GOT3 (cell line): ENCODE measurements at regions not wholly inside any gene's neighbourhood (a gene's known extent, or its start where the extent isn't known, plus 50 kb on each side); places are given as distances from the start of the nearest gene placed in this dataset.
"Not testable (repeated sequence)": the region's sequence is repeated elsewhere in the genome, so short reads cannot be mapped to it uniquely, and the experiment has no call there.

Source experiments
- DNase-seq: peaks from one replicate; lab custom pipeline; 2025; ENCODE audit warnings: mixed read lengths; lab: John Stamatoyannopoulos, UW

DNA sequence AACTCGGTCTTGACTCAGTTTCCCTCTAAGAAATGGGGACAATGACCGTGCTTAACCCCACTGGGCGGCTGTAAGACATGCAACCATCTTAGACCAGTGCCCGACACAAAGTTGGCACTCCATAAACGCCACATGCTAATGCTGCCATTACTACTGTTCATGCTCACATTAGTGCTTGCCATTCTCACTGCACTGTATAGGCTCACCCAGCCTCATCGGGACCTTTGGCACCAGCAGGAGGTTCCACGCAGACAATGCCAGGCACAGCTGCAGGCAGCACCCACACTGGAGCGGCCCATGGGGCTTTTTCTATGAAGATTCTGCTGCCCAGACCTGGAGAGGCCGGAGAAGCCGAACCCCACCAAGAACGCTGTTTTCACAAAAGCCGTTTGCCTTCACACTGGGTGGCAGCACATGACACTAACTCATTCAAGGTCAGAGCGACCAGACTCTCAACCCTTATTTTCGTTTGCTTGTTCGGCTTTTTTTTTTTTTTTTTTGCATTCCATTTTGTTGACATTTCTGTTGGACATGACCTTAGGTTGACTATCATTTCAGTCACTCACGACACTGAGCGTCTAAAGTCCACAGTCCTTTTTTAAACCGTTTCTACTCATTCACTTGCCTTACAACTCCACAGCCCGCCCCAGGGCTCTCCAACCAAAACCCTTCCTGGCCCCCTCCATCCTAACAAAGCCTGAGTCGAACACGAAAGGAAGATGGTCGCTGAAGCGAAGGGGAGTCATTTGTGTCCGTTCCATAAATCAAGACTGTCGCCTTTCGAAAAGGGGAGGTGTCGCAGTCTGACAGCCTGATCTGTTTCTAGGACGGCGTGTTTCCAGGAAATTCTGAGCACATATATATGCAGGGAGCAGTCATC is 124.4 kb upstream of the RNF32 start:
- DNase-seq: no peak

DNA sequence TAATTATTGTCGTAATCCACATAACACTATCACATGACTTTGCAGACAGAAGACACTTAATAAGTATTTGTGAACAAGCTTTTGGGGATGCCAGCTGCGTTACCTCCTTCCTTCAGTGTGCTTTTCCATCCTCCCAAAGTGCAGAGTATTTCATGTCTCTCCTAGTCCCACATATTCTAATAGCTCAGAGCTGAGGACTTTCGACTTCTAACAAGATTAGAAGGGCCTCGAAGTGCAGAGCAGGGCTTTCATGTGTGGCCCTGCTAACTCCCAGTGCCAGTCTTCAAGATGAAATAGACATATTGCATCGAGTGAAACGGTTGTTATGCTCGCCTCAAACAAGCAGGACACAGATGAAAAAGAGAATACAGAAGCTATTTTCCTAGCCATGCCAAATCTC is 125.7 kb upstream of the RNF32 start:
- no peak for DNase-seq

DNA sequence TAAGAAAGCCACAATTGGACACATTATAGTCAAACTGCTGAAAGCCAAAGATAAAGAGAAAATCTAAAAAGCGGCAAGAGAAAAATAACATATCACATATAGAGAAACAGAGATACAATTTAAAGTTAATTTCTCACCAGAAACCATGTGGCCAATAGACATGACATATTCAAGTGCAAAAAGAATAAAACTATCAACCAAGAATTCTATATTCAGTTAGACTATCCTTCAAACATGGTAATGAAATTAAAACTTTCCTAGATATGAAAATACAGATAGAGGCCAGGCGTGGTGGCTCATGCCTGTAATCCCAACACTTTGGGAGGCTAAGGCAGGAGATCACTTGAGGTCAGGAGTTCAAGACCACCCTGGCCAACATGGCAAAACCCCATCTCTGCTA is 129.1 kb upstream of the RNF32 start:
- no peak for DNase-seq

DNA sequence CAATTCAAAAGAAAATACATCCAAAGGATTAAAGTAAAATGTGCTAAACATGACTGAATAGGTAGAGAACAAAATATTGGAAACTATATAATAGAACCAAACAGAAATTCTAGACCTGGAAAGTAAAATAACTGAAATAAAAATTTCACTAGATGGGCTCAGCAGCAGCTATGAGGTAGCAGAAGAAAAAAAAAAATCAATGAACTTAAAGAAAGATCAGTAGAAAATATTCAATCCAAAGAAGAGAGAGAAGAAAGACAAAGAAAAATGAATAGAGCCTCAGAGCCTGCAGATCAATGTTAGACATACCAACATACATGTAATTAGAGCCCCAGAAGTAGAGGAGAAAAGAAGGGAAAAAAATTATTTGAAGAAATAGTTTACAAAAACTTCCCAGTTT is 129.6 kb upstream of the RNF32 start:
- DNase-seq: no peak

DNA sequence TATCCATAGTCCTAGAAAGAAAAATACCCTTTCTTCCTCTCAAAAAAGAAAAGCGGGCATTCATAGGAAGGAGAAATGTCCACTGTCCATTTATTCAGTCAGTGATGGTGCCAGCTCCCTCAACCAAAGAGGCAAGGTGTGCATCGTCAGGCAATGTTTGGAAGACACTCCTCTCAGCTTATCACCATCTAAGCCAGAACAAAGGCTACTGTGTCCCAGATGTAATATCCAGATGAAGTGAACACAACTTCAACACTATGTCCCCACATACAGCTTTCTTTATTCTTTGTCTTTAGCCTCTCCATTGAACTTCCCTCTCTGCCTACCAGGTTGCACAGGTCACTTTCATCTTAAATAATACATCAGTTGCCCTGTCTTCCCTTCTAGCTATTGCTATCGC is 131.4 kb upstream of the RNF32 start:
- DNase-seq: no peak

DNA sequence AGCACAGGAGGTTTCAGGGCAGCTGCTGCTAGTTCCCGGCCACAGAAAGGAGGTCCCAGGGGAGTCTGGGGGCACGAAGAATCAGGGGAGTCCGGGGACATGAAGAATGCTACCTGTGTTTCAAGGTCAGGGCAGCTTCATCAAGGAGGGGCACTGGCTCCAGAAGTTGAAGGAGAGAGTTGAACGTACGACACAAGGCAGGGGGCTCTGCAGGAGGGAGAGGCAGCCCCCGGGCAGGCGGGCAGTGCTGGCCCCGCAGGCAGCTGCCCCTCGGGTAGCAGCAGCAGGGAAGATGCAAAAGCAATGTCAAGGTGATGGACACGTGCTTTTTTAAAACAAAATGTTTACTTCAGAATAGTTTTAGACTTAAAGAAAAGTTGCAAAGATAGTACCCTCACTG is 134.7 kb upstream of the RNF32 start:
- DNase-seq: no peak

DNA sequence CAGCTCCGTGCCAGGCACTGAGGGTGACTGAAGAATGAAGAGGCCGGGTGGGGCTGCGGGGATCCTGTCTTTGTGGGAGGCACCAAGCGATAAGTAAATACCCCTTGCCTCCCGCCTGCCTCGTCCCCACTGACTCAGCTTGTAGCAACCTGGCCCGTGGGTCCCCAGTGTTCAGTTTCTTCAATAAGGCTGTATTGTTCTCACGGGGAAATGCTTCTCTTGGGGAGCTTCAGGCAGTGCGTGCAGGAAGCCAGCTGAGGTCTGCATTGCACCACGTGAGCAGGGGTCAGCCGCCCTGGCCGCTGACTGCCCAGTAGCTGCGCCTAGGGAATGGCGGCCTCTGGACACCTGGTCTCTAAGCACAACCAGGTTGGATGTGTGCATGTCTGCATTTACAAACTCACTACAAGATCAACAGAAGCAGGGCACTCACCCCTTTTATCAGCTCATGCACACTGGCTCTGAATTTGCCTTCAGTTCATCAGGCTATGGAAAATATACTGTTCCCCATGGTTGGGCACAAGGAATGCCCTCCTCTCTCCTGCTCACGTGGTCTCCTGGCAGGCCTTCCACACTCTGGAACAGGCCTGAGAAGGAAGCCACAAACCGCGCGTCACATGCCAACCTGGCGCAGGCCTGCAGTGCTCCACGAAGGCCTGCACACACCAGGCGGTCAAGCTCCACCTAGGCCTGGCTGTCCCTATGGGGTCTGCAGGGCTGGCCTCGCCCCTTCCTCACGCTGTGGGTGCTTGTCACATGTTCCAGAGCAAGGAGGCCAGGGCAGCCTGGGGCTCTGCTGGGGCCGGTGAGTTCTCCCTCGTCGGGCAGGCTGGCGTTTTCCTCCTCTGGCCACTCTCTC is 135.7 kb upstream of the RNF32 start:
- DNase-seq: no peak

DNA sequence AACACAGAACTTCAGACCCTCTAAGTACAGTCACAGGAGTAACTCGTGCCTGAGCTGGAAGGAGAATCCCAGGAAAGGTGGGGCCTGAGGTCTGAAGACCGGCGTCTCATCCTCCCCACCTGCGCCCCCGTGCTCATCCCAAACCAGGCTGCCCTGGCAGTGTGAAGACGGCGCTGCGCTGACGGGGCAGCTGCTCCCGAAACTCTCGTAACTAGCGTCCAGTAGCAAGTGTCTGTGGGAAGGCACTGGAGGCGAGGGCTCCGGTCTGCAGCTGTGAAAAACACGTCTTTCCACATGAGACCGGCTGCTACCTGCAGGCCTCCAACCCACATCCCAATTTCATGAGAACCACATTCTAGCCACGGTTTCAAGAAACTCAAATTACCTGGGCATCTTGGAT is 136.6 kb upstream of the RNF32 start:
- DNase-seq: no peak

DNA sequence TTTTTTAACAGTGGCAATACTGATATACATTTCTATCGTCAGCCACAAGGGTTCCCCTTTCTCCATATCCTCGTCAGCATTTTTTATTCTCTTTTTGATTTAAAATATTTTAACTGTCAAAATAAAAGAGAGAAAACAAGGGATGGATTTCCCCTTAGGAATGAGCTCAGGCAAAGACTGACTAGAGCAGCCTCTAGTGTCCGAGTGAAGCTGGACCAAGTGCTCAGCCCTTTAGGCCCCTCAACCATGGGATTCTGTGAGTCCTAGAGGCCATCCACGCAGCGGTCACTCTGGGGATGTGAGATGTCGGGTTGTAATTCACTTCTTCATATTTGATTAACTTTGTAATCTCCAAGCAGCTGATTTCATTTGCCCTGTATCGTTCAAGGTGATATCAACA is 137.4 kb upstream of the RNF32 start:
- no peak for DNase-seq

DNA sequence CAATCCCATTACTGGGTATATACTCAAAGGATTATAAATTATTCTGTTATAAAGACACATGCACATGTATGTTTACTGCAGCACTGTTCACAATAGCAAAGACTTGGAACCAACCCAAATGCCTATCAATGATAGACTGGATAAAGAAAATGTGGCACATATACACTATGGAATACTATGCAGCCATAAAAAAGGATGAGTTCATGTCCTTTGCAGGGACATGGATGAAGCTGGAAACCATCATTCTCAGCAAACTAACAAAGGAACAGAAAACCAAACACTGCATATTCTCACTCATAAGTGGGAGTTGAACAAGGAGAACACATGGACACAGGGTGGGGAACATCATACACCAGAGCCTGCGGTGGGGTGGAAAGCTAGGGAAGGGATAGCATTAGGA is 138.8 kb upstream of the RNF32 start:
- not testable (repeated sequence) for DNase-seq

DNA sequence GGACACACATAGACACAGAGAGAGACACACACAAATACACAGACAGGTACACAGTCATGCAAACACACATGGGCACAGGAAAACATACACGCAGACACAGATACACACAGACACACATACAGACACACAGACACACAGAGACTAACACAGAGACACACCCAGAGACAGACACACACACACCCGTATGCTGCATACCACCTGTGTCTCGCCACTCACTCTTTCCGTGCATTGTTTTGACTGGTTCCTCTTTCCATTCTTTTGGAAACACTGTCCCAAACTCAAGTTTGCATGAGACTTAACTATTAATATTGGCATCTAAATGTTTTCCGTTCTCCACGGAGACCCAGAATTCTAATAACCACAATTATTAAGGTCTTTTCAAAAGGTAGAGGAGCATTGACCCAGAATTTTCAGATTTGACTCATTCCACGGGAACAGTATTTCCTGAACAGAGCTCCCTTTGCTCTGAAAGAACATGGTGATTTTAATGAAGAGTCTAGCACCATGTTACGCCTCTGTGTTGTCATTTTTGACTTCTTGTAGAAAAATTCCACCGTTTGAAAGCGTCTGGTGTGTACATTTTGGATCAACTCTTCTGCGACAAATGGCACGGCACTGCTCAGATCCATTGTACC is 141.2 kb upstream of the RNF32 start:
- no peak for DNase-seq

DNA sequence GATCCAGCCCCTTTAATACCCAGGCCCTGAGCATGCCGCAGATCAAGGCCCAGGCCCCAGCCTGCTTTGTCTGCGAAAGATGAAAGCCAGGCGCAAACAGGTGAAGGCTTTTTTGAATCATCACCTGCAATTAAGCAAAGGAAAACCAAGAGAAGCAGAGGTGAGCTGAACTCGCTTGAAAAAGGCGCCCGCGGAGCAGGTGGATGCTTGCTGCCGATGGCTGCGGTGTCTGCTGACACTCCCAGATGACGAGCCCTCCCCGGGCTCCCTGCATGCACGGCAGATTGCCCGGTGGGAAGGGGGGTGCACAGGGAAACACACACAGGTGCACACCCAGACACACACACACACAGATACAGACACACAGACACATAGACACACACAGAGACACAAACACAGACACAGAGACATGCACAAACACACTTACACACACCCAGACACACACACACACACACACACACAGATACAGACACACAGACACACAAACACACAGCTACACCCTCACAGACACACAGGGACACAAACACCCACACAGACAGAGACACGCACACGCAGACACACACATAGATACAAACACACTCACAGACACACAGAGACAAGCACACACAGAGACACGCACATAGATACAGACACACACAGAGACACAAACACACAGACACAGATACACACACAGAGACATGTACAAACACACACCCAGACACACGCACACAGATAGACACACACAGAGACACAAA is 142.6 kb upstream of the RNF32 start:
- no peak for DNase-seq

DNA sequence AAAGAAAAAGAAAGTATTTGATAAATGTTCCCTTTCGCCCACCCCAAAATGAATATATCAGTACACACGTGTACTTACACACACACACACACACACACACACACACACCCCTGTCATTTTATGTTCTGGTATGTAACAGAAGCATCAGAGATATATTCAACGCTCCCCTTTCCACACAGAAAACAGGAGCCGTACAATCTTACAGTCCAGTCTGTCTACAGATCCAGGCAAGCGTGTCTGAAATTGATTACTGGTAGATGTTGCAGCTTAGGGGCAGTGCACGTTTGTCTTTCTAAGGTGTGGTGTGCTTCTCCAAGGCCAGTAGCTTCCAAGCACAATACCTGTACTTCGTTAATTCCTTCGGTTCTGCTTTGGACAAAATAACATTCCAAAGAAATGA is 143.7 kb upstream of the RNF32 start:
- DNase-seq: no peak

DNA sequence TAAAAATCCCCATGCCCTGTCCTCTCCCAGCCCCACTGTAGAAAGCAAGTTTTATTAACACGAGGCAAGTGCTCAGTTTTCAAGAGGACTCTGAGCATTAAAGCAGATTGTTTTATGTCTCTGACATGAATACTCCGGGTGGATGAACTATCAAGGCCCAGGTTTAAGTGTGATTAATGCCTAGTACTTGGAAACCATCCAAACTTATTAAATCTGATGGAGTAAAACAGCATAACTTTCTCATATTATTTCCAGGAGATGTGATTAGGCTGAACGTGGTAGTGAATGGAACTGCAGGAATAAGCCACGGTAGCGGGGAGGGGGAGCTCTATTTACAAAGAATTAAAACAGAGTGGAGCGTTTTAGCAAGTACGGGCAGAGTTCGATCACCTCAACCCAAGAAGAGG is 144.2 kb upstream of the RNF32 start:
- DNase-seq: no peak

DNA sequence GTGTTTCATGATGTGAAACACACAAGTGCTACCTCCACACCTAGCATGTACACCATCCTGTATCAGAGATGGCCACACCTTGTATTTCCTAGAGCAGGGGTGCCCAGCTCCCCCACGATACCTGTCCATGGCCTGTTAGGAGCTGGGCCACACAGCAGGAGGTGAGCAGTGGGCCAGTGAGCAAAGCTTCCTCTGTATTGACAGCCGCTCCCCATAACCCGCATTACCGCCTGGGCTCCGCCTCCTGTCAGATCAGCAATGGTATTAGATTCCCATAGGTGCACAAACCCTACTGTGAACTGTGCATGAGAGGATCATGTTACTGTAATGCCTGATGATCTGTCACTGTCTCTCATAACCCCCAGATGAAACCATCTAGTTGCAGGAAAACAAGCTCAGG is 145.6 kb upstream of the RNF32 start:
- no peak for DNase-seq

DNA sequence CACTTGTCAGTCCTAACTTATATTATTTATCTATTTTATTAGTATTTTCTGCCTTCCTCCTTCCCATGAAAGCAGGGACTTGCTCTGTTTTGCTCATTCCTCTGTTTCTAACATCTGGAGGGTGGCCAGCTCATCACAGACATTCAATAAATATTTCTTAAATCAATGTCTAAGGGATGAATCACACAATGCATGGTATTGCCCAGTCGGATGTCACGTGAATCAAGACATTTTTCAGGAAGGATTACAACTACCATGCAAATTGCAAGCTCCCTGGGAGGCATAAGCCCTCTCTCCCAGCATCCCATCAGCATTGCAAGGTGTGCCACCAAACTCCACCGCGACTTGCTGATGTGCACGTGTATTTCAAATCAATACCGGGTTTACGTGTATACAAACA is 146.6 kb upstream of the RNF32 start:
- DNase-seq: no peak

DNA sequence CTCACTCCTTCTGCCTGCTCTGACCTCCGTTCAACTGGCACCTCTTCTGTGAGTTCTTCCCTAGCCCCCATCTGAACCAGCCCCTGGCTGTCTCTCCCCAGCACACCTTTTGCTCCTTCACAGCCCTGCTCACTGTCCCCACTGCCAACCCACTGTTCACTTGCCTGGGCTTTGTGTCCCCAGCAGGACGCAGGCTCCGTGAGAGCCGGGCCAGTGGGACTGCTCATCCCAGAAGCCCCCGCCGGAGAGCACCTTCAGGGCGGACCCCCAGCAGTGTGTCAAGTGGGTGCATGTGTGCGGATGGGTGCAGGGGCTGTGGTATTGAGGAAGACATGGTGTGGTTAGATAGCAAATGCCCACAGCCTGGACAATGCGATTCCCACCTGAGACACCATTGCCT is 148.4 kb upstream of the RNF32 start:
- no peak for DNase-seq

DNA sequence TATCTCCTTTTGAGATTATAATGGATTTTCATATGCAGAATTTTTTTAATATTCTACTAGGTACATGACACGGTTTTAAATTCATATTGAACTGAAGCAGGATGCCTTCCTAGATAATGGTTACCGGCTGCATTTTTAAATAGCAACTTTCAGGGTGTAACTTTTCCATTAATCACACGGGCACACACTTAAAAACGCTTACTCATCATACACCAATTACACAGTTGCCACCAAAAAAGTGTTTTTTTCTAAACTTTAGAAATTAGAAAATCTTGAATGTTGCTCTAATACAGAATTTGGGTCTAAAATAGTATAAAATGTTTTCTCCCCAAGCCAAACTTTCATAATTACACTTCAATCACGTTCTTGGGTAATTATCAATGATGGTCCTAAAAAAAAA is 149.1 kb upstream of the RNF32 start:
- no peak for DNase-seq

DNA sequence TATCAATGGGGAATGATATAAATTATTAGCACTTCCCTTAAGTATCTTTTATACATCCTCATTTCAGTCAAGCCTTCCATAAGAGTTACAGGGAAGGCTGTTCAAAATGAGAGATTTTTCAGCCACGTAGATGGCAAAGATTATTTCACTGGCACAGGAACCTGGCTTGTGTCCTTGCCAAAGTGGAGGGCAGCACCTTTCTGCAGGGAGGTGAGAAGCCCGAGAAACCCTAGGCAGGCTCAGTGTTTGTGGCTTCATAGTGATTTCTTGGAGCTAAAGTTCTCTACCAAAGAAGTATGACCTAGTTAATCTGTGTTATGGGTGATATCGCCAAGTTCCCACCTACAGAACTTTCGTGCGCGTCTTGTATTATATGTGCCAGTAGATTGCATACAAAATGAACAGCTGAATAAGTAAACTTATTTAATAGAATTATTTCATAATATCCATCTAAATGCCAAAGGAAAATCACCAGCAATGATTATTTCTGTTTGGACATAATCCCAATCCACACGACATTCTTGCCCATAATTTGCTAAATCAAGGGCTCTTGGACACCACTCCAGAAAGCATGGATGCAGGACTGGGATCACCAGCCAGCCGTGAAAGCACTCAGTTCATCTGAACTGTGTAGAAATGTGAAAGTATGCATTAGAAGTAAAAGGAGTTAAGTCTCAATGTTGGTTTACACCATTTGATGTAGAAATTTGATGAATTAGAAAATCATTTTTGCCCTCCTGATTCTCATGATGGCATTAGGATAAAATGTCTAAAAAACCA is 150.4 kb upstream of the RNF32 start:
- no peak for DNase-seq

DNA sequence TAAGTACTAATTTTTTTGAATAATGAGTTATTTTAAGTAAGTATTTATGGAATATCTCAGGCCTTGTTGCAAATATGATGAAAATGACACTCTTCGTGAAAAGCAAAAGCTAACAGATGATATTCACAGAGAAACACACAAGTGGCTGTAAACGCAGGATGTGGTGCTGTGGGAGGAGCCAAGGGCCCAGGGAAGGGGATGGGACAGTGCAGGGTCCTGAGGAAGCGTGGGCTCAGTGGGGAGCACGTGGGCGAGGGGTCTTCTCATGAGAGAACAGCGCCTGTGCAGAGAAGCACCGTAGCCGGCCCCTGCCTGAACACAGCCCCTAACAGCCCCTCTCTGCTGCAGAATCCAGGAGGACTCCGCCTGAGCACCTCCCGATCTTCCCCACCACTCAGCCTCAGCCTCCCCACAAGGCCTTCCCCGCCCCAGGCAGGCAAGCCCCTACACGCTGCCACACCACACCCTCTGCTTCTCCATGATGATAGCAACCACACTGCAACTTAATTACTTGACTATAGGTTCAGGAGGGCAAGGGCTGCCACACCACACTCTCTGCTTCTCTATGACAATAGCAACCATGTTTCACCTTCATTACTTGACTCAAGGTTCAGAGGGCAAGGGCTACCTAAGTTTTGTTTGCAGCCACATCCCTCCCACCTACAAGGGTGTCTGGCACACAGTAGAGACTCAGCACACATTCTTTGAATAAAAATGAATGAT is 152.6 kb upstream of the RNF32 start:
- DNase-seq: no peak

DNA sequence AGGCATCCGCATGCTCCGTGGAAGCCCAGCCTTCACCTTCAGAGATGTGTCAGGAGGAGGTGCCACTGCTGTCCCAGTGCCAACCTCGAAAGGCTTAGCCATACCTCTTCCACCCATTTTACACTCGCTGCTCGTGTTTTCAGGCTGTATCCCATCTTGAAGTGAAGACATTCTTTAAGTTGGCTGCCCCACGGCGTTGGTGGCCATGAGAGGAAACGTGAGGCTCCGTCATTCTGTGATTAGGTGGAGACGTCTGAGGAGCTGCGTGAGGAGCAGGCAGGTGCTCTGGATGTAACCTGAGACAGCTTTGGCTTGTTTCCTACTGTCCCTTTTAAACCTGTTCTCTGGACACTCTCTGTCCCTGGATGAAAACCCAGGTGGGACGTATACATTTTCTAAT is 159.9 kb upstream of the RNF32 start:
- DNase-seq: no peak
